Glutamatergic neuron (in vitro differentiated cells): ENCODE measurements at regions not wholly inside any gene's neighbourhood (a gene's known extent, or its start where the extent isn't known, plus 50 kb on each side); places are given as distances from the start of the nearest gene placed in this dataset.

ENCODE experiments used
- DNase-seq: peaks from one replicate; pipeline ENCODE4 v3.0.0; 2022
- H3K27ac Mint-ChIP-seq: one replicate; pipeline ENCODE4 v1.8.0; 2020; ENCODE audit warnings: mild to moderate bottlenecking, mixed read lengths, inconsistent platforms; ENCODE audit not compliant: unreplicated experiment
- H3K27me3 Mint-ChIP-seq: one replicate; pipeline ENCODE4 v1.8.0; 2020; ENCODE audit warnings: mild to moderate bottlenecking, moderate library complexity, mixed read lengths, inconsistent platforms; ENCODE audit not compliant: unreplicated experiment
- H3K36me3 Mint-ChIP-seq: one replicate; pipeline ENCODE4 v1.8.0; 2020; ENCODE audit warnings: mild to moderate bottlenecking, mixed read lengths, inconsistent platforms; ENCODE audit not compliant: unreplicated experiment
- H3K4me1 Mint-ChIP-seq: one replicate; pipeline ENCODE4 v1.8.0; 2020; ENCODE audit warnings: mild to moderate bottlenecking, low read depth, mixed read lengths, inconsistent platforms; ENCODE audit not compliant: unreplicated experiment
- H3K4me3 Mint-ChIP-seq: one replicate; pipeline ENCODE4 v1.8.0; 2020; ENCODE audit warnings: mild to moderate bottlenecking, mixed read lengths, inconsistent platforms; ENCODE audit not compliant: unreplicated experiment
- H3K9me3 Mint-ChIP-seq: one replicate; pipeline ENCODE4 v1.8.0; 2020; ENCODE audit warnings: mild to moderate bottlenecking, moderate library complexity, mixed read lengths, inconsistent platforms; ENCODE audit not compliant: unreplicated experiment
- TF ChIP-seq, protein P1 (sequence below): fragments of 200-600 bp; sonication (generic); IDR thresholded peaks from one replicate; pipeline ENCODE4 v1.5.0; 2021; ENCODE audit not compliant: partially characterized antibody, unreplicated experiment

DNA sequence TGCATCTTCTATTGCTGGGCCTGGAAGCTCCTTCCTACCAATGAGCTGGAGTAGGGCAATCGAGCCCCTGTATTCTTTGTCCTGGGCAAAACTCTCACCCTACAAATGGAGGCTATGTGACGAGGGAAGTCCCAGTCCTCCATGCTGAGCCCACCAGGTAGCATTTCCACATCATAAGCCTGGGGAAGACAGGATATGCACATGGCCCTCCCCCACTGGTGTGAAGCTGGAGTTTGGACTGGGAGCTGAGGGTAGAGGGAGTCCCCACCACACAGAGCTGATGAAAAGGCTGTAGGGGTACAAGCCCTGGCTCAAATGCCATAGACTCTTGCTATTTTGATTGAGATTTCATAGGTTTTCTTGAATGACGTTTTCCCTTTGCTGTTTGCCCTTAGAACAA lies 99.5 kb upstream of the FOXC1 start:
- TF ChIP-seq, protein P1, sequence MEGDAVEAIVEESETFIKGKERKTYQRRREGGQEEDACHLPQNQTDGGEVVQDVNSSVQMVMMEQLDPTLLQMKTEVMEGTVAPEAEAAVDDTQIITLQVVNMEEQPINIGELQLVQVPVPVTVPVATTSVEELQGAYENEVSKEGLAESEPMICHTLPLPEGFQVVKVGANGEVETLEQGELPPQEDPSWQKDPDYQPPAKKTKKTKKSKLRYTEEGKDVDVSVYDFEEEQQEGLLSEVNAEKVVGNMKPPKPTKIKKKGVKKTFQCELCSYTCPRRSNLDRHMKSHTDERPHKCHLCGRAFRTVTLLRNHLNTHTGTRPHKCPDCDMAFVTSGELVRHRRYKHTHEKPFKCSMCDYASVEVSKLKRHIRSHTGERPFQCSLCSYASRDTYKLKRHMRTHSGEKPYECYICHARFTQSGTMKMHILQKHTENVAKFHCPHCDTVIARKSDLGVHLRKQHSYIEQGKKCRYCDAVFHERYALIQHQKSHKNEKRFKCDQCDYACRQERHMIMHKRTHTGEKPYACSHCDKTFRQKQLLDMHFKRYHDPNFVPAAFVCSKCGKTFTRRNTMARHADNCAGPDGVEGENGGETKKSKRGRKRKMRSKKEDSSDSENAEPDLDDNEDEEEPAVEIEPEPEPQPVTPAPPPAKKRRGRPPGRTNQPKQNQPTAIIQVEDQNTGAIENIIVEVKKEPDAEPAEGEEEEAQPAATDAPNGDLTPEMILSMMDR, result no peak
- H3K36me3 Mint-ChIP-seq, result no peaks in the 10 kb centered on the region

DNA sequence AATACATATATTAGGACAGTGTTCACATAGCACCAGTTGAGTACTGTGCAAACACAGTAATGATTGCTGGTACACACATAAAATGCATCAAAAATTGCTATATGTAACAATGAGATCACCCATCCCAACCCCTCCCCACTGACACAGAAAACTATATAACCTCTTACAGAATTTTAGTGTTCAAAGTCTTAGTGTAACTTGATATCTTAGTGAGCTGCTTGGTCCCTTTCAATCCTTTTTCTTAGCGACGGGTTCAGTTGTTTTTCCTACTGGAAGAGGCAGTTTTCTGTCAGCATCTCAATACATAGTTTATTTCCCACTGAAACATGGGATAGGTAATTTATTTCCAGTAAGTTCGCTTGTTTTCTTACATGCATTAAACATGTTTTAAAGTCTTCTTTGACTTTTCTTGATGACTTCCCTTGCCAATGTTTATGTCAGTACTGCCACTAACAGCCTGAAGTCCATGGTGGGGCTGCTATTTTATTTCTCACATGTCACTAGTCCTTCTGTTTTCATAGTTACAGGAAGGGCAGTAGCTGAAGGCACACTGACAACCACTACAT lies 96.4 kb upstream of the FOXC1 start:
- no peak overlapping the region for H3K27ac Mint-ChIP-seq
- TF ChIP-seq, protein P1, result no peak
- no peaks in the 10 kb centered on the region for H3K27me3 Mint-ChIP-seq
- H3K4me3 Mint-ChIP-seq, result no peak overlapping the region
- no peak for DNase-seq
- H3K9me3 Mint-ChIP-seq, result peaks cover 2% of the 10 kb centered on the region
- peaks cover 5% of the 10 kb centered on the region for H3K4me1 Mint-ChIP-seq
- H3K36me3 Mint-ChIP-seq, result no peaks in the 10 kb centered on the region

More for the DNA sequence above, 99.5 kb upstream of the FOXC1 start:
- Mint-ChIP-seq H3K9me3 (peaks cover 2% of the 10 kb centered on the region), H3K27ac (no peak overlapping the region), H3K4me1 (peaks cover 2% of the 10 kb centered on the region), H3K4me3 (no peak overlapping the region), H3K27me3 (no peaks in the 10 kb centered on the region)
- DNase-seq, result no peak

DNA sequence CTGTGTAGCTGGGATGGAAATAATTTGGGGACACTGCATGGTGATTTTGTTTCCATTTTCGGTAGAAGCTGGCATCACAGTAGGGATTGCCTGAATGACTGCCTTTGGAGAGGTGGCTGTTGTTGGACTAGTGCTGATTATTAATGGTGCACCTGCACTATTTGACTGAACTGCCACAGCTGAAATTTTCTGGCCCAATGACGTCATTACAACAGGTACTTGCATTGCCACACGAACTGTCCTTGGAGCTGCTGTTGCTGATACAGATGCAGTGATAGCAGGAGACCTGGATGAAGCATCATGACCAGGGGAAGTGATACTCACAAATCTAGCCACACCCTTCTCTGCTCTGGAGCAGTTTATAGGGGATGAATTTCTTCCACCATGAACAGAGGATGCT lies 95.6 kb upstream of the FOXC1 start:
- TF ChIP-seq, protein P1, result no peak
- H3K4me1 Mint-ChIP-seq, result peaks cover 5% of the 10 kb centered on the region
- no peaks in the 10 kb centered on the region for H3K36me3 Mint-ChIP-seq
- no peaks in the 10 kb centered on the region for H3K27me3 Mint-ChIP-seq
- no peak for DNase-seq
- H3K27ac Mint-ChIP-seq, result no peak overlapping the region
- H3K4me3 Mint-ChIP-seq, result no peak overlapping the region
- peaks cover 2% of the 10 kb centered on the region for H3K9me3 Mint-ChIP-seq

GRCh38 chr6:1515280-1515679 lies 94.4 kb upstream of the FOXC1 start:
- TF ChIP-seq, protein P1, result no peak
- Mint-ChIP-seq H3K9me3 (peaks cover 2% of the 10 kb centered on the region), H3K36me3 (no peaks in the 10 kb centered on the region), H3K27me3 (no peaks in the 10 kb centered on the region), H3K4me1 (peaks cover 5% of the 10 kb centered on the region), H3K4me3 (no peak overlapping the region), H3K27ac (no peak overlapping the region)
- DNase-seq, result no peak

- no peak overlapping the region for H3K27ac Mint-ChIP-seq
- no peak for DNase-seq
- H3K4me3 Mint-ChIP-seq, result no peak overlapping the region
- H3K36me3 Mint-ChIP-seq, result no peaks in the 10 kb centered on the region
- H3K4me1 Mint-ChIP-seq, result peaks cover 5% of the 10 kb centered on the region
- peaks cover 2% of the 10 kb centered on the region for H3K9me3 Mint-ChIP-seq
- H3K27me3 Mint-ChIP-seq, result no peaks in the 10 kb centered on the region
- TF ChIP-seq, protein P1, result no peak
Measured at GRCh38 chr6:1515781-1516180, 93.9 kb upstream of the FOXC1 start.
